IPS DF 19.7 (cell line): ENCODE measurements at regions not wholly inside any gene's neighbourhood (a gene's known extent, or its start where the extent isn't known, plus 50 kb on each side); places are given as distances from the start of the nearest gene placed in this dataset.

Source experiments
- DNase-seq: peaks from one replicate; pipeline ENCODE4 v3.0.0-alpha.2; 2013; ENCODE audit warnings: low read depth, low spot score

DNA sequence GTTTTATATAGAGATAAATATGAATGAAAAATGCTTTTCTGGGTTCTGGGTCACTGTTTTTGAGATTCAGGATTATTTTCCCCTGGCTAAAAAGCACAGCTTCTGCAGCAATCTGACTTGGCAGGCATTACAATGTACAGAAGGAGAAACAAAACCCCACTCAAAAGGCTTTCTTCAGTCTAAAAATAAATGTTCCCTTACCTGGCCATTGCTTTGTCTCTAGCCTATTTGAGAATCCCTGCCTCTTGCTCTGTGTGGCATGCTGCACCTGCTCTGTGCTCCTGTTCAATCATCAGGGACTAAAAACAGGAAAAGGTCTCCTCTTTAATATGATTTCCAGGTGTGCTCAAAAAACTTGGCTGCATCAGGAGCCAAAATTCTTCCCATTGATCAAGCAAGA, 187.4 kb upstream of the STAC start:
- DNase-seq = no peak

DNA sequence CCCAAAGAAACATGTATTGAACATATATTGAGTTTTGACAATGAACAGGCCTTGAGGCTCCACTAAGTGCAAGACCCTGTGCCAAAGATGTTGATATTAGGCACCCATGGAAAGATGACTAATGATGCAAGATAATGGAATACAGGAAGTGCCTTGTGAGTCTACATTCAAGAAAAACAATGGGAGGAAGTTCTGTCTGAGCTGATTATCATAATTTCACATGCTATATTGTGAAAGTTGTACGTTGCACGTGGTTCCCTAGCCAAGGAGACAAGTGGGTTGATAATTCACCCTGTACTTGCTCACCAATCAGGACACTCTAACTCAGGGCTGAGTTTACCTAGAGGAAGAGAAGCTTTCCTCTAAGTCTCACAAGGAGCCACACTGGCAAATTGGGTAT, 186.9 kb upstream of the STAC start:
- DNase-seq = no peak

DNA sequence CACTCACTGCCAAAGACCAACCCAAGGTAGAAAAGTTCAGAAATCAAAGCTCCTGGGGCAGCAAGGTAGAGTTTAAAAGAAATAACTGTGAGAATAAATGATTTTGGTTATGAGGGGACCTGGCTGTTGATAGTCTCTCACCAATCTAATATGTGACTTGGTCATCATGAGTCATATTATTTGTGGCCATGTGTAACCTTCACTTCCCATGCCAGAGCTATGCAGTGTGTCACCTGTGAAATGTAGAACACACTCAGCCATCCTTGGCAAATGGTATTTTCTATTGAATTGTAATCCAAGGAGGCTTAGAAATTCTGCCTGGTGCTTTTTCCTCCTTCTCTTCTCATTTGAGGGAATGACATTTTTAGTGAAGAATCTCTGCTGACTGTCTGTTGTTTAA, 184.2 kb upstream of the STAC start:
- no peak for DNase-seq

DNA sequence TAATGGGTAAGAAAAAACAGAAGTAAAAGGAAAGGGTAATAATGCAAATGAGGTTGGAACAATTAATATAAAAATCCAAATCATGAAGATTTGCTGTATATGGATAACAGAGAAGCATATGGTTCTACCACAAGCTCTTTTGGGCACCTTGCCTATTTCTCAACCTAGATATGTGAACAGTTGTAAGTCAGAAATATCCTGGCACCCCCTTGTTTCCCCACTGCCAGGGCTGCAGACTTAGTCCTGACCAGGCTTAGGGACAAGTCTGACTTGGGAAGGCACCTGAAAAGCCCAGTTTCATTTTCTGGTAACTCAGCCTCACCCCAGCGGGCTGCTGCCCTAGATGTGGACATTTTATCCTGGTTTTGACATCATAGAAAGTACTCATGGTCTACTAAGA, 183.2 kb upstream of the STAC start:
- DNase-seq = no peak

DNA sequence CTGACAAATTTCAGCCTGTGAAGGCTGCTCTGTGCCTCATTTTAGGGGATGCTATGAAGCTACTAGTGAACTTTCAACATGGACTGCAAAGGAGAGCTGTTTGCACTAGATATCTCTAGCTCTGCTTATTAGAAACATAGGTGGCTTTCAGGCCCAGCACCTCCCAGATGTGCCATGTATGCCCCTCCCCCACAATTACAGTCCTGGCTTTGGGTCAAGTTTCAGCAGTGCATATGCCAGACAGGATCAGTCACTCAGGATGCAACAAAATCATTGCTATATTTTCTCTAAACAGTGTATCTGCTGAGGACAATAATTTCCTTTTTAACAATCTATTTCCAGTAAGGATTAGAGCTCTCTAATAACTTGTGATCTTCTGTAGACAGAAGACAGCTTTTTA, 178.8 kb upstream of the STAC start:
- no peak for DNase-seq

DNA sequence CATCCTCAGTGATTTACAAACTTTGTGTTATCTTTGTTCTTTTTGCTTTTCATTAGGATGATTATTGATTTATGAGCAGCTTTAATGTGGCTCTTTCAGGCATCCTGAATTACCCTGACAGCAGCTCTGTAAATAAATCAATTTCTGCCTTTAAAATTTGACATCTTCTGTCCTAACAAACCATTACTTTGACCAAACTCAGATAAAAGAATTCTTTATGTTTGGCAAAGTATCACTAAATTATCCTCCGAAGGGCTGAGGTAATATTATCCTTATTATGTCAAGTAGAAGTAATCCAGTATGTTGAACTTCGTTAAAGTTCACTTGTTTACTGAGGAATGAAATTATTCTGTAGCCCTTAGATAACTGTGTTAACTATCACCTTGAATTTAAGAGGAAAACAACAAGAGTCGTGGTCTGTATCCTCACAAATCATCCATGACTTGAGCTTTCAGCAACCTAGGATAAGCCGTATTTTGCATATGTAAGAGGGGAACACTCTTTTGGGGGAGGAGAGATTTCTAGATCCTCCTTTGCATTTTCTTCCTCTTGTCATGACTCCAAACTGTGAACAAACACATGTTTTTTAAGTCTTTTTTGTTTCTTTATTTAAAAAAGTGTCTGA, 173.2 kb upstream of the STAC start:
- DNase-seq = no peak

DNA sequence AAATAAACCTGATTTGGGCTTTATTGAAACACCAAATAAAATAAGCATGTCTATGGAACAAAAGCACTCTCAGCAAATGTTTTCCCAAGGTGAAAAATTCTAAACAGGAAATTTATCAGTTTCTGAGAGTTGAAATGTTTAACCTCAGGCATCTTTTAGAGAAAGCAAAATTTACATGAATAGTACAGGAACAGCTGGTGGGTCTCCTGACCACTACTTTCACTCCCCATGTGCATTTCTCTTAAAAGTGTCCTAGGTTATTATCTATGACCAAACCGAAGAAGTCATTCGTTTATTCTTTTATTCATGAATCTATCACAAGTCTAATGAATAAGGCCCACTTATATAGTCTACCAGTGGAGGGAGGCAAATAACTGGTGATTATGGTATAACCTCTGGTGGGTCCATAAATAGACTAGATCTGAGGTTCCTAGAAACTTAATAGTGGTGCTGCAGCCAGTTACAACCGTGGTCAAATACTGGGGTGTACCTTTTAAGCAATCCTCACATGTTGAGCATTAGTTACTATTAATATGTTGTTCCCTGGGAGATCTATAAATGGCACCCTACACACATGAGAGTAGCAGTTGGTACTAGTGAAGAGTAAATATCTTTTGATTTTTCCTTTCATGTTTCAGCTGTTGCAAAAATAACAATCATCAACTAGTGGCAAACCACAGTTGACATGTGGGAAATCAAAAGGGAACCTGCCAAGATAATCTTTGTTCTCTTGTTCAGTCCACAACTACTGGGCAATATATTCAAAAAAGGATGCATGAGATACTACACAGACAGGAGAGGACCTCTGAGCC, 169.3 kb upstream of the STAC start:
- DNase-seq = no peak

DNA sequence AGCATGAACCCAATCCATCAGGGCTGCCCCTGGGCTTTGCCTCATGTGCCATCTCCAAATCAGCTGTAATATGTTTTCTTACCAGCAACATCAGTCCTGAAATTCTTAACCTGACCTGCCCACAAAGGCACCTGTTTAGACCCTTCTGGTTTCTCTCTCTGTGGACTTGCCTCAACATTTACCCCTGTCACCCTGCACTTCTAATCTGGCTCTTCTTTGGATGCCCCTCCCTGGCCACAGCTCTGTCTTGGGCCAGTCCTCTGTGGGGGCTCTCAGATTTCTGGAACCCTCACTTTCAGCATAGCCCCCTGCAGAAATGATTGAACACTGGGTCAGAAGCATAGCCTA, 168.7 kb upstream of the STAC start:
- no peak for DNase-seq

DNA sequence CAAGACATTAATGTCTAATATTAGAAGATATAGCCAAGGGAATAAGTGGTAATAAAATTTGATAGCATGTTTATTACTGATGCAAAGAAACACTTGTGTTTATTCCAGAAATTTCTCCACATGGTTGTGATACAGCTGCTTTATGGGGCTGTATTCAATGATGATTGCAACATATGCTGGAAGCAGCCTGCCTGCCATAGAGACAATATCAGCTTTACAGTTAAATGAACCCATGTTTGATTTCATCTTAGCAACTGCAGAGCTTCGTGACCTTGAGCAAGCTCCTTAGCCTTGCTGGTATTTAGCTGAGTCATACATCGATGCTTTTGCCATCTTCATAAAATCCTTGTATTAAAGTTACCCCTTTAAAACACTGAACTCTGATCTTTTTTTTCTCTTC, 168.1 kb upstream of the STAC start:
- DNase-seq = no peak

DNA sequence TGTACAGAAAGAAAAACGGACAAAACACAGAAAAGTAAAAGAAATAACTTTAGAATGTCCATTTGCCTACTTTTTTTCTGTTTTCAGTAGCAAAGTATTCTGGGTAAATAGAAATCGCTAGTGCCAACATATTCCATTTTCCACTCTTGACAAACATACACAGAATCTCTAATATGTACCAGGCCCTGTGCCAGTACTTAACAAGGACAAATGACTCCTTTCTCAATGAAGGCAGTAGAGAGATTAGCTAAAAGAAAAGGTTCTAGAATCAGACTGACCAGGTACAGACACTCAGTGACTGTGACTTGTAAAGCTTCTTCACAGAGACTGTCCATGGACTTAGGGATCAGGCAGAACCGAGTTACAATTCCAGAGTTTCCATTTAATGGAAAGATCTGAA, 165.8 kb upstream of the STAC start:
- DNase-seq = no peak

DNA sequence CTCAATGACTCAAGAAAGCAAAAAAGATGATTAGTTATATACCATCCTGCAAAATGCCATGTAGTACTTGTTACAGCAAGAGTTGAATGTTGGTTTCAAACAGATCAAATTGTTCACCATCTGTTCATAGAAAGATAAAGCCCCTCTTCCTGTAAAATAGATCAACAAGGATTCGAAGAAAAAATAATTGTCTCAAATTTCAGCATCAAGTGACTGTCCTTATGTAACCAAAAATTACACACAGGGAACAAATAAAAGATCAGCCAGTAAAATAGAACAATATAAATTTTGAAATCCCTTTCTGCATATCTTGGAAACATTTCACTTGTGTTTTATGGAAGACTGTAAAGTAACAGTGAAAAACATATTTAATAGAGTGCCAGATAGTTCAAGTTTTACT, 165.1 kb upstream of the STAC start:
- DNase-seq = no peak

DNA sequence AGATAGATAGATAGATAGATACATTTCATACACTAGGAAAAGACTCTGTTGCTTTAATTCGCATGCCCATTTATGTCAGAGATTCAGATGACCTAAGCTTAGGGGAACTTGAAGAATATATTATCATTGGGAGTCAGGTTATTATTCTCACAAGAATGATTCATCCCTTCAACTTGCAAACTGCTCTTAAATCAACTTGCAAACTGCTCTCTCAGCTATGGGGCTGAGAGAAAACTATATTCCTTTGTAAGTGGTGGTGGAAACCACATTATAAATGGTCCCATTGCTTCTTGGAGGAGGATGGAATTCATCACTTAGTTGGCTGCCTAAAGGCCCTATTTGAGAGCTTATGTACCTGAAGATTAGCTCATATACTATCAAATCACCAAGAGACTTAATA, 160.9 kb upstream of the STAC start:
- DNase-seq = no peak

DNA sequence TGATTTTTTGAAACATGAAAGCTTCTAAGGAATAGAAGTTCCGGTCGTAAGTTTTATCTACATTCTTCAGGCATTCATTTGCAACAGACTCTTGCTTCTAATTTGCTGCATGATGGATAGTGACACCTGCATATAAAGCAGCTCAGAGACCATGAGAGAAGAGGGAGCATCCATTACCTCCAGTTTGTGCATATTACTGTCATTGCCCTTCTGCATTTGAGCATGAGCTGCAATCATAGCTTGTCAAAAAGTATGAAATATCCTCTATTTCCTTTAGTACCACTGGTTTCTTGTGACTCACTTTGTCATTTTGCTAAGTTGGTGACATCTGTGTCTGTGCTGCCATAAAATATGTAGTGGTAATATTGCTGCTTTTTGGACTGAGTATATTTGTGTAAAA, 160.1 kb upstream of the STAC start:
- DNase-seq = no peak

DNA sequence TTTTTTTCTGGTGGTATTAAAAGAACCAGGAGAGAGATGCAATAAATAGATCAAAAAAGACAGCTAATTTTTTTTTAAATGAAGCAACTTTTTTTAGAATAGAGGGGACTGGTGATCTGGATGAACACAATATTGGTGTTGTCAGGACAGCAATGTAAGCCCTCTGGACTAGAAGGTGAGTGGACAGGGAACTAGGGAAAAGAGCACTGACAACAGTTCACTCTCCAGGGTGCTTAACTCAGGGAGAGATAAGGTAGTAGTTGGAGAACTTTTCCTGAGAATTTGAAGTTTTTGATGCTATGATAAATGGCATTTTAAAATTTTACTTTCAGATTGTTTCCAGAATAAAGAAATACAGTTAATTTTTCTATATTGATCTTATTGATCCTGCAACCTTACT, 158.3 kb upstream of the STAC start:
- DNase-seq = no peak

DNA sequence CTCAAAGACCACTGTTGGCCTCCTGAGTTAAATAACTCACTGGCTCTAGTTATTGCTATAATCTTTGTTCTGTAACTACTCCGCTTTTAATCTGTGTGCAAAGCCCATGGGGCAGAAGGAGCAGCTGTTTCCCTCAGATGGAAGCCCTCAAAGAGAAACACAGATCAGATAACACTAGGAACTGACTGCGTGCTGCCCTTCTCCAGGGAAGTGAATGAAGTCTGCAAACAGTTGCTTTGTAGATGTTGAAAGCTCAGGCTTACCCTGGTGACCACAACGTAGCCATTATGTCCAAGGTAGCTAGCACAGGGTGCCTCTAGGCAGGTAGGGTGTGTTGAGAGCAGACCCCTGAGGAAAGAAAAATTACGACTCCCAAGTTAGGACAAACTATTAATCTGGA, 152.3 kb upstream of the STAC start:
- DNase-seq = no peak

DNA sequence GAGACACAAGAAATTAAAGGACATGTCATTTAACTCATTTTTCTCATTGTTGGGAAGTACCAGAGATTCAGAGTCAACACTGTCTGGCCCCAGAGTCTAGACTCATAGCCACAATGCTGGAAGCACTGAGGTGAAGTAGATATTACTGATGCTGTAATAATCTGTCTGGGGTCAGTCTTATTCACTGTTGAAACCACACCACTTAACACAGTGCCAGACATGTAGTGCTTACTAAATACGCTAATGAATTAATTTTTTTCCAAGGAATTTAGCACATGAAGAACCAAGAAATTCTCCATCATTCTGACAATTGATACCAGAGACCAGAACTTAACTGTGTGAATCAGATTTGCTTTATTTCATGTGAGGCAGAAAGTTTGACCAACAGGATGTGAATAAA, 150.8 kb upstream of the STAC start:
- DNase-seq = no peak

DNA sequence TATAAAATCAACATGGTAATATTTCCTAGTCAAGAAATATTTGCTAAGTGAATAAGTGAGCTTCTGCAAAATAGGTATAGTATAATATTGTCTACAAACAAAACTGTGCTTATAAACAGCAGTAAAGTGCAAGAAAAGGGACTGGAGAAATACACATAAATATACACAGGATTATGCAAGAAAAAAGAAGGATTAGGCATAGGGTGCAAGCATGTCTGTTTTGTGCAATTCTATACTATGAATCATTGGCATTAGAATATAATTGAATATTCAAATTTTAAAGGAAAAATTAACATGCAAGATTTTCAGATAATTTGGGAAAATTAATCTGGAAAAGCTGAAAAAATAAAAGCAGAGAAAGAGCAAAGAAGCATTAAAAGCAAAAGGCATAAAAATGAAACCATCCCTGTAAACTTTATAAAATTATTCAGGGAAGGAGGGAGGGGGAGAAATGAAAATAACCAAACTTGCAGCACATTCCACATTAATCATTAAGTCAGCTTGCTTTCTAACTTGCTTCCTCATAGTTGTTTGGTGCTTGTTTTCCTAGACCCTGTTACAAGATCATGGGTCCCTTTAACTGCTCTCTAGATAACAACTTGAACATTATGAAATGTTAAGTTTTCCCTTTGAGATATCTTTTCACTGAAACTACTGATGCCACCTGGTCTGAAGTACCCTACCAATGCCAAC, 147.4 kb upstream of the STAC start:
- DNase-seq = no peak

DNA sequence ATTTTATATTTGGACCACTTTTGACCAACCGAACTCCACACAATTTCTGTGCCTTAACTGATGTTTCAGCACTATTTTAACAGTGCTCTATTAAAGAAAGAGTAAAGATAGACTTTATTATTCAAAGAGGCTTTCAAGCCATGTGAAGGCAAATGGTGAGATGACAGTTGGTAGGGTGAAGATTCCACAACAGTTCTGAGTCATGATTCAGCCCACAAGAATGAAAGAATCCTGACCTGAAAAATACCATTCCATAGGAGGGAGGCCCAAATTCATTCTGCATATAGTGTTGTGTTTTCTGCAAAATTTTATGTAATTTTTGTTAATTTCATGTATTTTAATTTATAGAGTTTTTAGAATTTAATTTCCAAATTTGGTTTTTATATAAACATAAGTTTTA, 135.6 kb upstream of the STAC start:
- no peak for DNase-seq

DNA sequence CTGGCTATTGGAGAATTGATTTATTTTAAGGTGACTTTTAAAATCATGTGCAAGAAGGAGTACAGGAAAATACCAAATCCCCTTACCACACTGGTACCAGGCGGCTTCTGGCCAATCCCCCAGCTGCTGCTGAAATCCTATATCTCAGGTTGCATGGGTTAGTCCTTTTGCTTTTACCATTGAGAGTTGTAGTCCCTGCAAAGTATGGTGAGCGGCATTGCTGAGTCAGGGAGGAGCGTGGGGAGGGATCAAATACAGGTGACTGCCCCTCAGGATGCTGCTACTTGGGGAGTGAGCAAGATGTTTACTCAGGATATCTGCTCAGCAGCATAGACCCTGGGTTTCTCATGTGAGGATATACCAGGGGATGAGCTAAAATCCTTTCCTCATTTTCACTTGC, 131.9 kb upstream of the STAC start:
- no peak for DNase-seq

DNA sequence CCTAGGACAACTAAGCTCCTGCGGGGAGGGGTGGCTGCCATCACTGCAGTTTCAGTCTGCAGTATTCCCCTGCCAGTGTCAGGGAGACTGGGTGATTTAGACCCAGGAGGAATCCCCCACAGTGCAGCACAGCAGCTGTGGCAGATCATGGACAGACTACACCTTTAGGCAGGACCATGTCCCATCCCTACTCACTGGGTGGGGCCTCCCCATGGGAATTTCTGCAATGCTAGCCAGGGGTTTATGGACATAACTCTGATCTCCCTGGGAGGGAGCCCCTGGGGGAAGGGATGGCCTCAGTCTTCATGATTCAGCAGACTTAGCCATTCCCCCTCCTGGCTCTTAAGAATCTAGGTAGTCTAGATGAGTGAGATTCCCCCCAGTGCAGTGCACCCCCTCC, 130.1 kb upstream of the STAC start:
- DNase-seq = no peak

DNA sequence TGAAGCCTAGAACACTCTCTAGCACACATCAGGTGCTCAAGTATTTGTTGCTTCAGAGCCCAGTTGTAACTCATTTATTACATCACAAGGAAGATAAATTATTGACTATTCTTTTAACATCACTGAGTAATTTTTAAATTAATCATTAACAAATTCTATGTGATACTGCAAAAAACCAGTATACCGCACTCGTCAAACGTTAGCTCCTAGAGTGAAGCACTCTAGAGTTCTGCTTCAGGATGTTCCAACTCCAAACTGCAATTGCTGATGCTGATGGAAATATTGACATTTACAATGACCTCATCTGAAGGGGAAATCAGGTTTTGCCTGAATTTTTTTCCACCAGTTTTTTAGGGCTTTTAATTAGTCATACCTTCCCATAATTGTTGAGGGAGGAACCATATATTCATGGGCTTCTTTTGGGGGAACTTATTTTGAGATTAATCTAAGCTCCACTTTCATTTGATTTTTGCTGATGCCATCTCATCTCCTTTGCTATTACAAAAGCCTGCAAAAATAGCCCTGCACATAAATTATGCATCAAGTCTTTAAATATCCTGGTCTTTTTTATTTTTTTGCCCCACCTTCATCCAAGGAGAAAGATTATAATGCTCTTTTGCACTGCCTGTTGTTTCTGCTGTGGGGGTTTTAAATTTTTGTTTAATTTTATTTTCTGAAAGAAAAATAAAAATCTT, 123.0 kb upstream of the STAC start:
- no peak for DNase-seq

DNA sequence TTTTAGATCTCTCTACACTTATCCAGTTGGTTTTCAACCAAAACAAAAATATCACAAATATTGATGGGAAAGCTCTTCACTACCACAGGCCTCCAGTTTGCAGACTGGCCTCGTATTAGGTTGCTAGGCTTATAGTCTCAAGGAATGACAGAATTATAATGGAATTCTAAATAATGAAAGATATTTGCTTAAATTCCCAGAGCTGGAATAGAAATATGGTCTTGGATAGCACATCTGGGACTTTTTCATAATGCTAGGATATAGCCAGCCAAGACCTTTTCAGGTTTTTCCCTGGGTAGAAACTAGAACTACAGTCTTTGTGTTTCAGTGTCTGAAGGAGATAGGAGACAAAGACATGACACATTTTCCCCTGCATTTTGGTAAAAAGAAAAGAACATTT, 121.9 kb upstream of the STAC start:
- no peak for DNase-seq

DNA sequence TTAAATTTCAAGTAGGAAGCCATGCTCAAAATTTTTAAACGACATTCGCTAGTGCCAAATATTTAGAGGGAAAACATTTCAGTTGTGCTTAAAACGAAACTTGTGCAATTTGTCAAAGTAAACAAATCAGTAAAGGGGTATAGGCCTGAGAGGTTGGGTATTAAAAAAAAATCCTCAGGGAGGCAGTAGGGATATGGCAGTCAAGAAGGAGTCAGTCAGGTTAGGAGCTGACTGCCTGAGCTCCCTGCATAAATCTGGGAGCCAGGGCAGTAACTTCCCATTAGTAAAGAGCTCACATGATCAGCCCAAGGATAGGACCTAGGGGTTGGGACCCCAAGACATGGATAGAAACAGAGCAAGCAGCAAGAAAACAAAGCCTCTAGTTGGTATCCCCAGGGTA, 120.7 kb upstream of the STAC start:
- no peak for DNase-seq
